NCI-H2107 treated with DMSO at 0.1 percent for 48 hours (cell line): ENCODE measurements at regions not wholly inside any gene's neighbourhood (a gene's known extent, or its start where the extent isn't known, plus 50 kb on each side); places are given as distances from the start of the nearest gene placed in this dataset.
"Not testable (repeated sequence)": the region's sequence is repeated elsewhere in the genome, so short reads cannot be mapped to it uniquely, and the experiment has no call there.

Source experiments
- DNase-seq: peaks from one replicate; lab custom pipeline; 2025; ENCODE audit not compliant: unreplicated experiment; lab: John Stamatoyannopoulos, UW

DNA sequence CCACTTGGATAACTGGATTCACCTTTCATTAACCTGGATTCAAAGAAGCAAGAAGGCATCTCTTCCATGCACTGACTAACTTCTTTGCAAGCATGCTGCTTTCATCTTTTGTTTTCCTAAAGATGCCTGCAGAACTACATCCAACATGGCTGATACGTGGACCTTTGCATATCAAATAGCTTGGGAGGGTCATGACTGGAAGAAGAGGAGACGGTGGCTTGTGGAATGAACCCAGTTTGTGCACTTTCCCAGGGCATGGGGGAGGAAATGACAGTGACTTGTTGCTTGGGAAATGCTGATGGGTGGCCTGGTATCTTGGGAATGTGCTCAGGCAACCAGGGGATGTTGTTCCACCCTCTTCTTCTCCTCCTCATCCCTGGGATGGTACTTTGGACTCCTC, 133.4 kb downstream of the TRIM43 start:
- DNase-seq = not testable (repeated sequence)

DNA sequence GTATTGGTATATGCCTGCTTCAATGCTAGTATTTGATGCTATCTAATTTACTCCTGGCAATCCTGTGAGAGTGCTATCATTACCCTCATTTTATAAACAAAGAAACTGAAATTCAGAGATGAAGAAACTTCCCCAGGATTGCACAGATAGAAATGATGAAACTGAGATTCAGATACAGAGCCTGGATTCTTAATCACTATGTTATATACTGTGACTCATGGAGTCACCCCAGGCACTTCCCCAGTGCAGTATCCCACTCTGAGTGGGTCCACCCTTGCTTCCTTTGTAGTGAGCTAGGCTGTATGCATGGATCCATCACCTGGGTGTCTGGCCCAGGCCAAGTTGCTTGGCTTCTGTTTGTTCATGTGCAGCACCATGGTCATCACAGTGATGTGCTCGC, 133.9 kb downstream of the TRIM43 start:
- not testable (repeated sequence) for DNase-seq

DNA sequence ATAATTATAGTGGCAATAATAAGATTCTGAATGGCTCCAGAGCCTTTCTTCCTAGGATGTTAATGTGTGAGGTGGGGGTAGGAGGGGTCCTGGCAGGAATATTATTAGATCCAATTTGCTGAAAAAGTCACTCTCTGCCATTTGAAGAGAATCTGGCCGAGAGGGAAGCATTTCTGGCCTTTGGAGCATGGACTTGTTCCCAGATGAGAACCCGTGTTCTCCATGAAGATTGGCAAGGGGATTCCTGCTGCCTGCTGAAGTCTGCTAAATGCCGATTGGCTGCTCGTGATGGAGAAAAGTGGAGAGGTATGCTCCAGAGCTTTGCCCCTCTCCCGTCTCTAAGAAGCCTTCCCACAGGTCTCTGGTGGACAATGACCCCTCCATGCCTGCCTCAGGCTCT, 135.6 kb downstream of the TRIM43 start:
- DNase-seq = not testable (repeated sequence)

DNA sequence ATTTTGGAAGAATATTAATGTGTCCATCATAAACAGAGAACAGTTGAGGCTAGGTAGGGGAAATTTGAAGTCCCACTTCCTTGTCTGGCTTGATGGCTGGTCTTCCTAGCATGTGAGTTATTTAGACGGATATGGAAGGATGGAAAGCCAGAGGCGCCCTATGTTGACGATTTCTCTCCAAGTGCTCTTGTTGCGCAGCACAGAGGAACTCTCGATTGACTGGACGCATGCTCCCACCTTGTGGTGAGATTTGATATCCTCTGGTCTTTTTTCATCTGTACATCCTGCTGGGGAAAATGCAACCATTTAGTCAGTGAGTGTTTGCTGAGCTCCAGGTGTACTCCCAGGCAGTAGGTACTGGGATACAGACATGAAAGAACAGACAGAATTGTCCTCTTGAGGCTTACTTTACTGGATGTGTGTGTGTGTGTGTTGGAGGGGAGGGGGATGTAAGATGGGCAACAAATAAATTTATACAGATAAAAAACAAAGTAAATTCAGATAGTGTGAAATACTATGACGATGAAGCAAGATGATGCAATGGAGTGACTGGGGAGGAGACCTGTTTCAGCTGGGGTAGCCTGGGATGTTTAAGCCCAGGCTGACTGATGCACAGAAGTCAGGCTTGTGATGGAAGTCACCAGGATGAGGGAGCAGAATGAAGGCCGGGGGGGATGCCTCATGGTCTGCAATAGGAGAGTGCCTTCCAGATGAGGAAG, 137.2 kb downstream of the TRIM43 start:
- peak; percentile 94 for DNase-seq

DNA sequence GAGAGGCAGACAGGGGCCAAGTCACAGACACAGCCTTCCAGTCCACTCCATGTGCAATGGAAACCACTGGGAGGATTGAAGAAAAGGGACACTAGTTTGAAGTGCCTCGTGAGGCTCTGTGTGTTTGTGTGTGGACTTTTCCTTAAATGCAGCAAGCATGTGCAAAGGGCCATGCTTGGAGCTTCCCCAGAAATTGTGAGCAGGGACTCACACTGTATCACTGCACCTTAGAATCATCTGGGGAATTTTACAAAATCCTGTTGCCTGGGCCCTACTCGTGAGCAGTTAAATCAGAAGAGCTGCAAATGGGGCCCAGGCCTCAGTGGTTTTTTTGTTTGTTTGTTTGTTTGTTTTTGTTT, 137.8 kb downstream of the TRIM43 start:
- no peak for DNase-seq

DNA sequence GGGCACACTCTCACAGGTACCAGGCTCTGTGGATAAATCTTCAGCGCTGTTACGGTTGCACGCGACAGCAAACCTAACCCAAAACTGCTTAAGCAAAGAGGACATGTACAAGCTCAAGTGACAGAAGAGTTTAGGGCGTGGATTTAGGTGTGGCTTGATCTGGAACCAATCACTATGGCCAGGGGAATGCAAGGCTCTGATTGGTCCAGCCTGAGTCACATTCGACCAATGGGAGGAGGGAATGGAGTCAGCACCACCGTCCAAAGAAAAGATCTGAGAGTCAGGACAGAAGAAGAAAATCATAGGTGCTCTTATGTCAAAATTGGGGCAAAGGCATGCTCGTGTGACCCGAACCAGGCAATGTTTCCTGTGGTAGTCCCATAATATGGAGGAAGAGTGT, 139.0 kb downstream of the TRIM43 start:
- DNase-seq = no peak

DNA sequence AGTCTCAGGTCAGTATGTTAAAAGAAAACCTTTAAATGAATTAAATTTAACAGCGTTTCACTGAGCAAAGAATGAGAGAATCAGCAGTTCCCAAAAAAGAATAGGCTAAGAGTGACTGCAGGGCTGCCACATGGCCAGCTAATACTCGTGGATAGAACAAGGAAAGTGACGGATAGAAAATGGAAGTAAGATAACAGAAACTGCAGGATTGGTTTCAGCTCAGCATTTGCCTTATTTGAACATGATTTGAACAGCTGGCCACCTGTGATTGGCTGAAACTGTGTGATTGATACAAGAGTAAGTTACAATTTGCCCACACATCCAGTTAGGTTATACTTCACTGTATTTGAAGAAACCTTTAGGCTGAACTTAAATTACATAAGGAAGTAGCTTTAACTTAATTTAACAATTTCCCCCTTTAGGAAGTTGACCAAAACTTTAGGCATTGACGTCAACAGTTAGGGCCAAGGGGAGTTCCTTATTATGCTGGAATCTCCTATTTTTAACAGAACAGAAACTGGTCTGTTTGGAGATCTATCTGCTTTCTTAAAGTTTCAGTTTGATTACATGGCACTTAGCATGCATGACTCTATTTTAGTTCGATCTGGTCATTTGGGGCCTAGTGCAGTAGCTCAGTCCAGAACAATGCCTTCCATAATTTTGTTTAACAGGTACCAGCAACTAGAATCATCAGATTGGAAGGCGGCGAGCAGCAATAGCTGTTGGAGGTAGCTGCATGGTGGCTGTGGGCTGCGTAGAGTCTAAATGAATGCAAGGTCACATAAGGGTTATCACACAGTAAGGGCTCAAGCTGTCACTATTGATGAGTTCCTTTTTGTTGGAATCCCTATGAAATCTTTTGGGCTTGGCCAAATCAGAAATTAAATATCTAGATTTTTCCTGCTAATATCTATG, 143.4 kb downstream of the TRIM43 start:
- no peak for DNase-seq

DNA sequence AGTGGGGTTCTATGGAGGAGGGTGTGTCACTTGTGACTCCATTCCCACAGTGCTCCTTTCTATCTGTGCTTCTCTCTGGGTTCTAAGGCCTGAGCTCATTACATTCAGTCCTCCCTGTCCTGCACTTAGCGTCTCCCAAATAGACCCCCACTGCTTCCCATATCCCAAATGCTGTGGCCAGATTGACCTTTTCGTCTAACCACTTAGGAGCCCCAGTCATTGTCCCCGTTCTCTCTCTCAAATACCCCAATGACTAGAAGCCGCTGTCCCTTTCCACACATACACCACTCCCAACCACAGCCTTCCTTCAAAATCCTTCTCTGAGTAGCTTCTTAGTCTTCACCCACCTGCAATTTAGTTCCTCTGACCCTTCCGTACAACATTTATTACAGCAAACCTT, 146.5 kb downstream of the TRIM43 start:
- no peak for DNase-seq

DNA sequence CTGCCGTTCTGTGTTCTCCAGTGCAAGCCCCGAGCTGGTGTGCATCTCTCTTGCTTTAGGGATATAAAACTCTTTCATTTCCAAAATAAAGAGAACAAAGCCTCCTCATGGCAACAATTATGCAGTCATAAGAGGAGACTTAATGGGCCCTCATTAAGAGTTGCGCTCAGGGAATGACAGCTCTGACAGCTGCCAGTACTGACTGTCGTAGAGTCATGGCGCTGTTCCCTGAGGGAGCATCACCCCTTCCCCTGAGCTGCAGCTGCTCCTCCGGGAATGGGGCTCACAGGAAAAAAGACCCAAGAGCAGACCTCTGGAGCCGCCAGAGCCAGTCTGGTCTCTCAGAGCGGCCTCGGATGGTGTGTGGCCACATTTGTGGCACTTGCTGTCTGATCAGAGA, 160.3 kb downstream of the TRIM43 start:
- DNase-seq = peak; percentile 35

DNA sequence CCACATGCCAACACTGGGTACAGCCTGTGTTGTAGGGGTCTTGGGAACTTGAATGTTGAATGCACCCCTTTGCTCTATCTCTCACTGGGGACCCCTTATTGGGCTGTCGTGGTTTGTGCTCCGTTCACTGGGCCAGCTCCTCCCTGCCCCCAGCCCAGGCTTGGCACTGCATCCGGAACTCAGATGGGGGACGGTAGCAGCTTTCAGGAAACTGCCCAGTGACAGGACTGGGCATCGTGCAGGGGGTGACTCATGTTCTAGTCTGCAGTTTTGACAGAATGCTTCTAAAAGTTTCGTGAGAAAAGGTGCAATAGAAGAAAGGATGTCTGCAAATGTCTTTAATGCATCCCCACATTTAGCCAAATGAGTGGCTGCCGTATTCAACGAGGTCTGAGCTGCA, 162.0 kb downstream of the TRIM43 start:
- not testable (repeated sequence) for DNase-seq

DNA sequence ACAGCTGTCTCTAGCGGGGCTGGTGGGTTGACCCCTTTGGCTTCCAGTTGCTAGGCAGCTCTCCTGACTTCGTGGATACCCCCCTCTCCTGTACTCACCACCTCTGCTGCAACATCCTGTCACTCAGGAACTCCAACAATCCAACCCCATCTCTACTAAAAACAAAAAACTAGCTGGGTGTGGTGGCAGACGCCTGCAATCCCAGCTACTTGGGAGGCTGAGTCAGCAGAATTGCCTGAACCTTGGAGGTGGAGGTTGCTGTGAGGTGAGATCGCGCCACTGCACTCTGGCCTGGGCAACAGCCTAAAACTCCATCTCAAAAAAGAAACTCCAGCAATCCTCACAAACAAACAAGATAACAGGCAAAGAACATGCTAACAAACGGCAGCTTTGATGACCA, 162.4 kb downstream of the TRIM43 start:
- DNase-seq = not testable (repeated sequence)

DNA sequence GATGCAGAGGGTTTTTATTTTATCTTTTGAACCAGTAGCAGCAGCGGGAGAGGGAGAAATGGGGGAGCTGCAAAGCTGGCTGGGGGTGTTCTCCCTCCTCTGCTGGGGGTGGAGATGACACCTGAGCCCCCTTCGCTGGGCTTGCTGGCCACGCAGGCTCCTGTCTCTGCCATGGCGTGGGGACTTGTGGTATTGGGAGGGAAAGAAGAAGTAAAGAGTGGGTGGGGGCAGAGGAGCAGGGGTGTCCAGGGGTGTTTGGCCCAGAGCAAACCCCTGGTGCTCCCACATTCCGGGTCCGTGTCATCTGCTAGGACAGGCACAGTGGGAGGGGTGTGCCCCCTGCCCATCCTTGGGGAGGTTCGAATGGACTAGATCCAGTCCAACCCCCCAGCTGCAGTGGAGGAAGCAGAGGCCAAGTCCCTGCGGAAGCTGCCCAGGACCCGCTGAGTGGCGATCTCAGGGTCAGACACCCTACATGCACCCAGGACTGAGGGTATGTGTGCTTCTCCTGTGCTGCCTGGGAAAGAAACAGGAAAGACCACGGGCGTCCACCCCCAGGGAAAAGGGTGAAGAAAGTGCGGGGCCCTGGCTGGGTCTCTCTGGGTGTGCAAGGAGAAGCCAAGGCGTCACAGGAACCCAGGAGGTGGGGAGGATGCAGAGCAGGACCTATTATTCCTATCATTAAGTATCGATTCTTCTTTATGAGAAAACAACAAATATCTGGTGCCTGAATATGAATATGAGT, 163.2 kb downstream of the TRIM43 start:
- DNase-seq = not testable (repeated sequence)

DNA sequence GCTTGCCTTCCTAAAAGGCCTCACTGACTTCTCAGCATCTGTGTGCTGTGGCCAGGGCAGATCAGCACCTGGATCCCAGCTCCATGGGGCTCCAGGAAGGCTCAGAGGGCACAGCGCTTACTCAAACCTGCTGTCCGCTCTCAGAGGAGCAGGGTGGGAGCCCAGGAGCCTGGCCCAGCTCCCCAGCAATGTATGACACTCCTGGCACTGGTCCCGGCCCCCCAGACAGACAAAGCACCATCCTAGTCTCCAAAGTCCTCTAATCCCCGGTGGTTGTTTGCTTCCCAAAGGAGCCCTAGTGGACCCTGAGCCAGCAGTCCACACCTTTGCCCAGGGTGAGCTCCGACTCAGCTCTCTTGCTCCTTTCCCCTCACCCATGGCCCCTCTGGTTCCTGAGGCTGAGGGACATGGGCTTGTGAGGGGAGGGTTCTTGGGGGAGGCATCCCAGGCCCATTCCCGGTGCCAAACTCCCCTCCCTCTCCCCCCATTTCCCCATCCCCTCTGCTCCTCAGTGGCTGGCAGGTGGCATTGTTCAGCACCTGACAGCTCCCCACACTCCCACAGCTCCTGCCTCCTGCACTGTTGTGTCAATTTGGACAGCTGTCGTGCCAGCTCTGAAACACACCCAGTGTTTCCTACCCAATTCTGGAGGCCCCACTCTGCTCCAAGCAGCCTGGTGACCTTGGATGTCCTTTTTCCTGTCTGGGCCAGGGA, 164.3 kb downstream of the TRIM43 start:
- peak; percentile 56 for DNase-seq

DNA sequence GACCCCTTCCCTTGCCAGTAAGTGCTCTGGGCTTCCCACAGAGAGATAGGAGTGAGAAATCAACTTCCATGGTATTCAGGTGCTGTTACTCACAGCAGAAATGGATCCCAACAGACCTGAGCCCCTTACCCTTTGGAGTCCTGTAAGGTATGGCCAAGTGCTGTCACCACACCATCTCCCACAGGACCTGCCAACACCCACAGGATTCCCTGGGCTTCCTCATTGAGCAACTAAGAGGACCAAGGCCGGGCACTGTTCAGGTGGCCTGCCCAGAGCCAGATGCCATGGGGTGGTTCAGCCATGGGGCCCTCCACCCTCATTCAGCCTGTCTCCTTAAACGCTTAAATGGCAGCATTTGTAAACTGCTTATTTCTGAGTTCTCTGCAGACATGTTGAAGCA, 166.2 kb downstream of the TRIM43 start:
- DNase-seq = no peak

DNA sequence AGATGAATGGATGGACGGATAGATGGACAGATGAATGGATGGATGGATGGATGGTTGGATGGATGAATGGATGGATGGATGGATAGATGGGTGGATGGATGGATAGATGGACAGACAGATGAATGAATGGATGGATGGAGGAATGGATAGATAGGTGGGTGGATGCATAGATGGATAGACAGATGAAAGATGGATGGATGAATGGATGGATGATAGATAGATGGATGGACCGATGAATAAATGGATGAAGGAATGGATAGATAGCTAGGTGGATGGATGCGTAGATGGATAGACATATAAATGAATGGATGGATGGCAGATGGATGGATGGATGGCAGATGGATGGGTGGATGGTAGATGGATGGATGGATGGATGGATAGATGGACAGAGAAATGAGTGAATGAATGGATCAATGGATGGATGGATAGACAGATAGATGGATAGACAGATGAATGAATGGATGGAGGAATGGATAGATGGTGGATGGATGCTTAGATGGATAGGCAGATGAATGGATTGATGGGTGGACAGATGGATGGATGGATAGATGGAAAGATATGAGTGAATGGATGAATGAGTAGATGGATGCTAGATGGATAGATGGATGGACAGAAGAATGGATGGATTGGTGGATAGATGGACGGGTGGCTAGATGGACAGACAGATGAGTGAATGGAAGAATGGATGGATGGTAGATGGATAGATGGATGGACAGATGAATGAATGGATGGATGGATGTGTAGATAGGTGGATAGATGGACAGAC, 167.9 kb downstream of the TRIM43 start:
- DNase-seq = no peak

DNA sequence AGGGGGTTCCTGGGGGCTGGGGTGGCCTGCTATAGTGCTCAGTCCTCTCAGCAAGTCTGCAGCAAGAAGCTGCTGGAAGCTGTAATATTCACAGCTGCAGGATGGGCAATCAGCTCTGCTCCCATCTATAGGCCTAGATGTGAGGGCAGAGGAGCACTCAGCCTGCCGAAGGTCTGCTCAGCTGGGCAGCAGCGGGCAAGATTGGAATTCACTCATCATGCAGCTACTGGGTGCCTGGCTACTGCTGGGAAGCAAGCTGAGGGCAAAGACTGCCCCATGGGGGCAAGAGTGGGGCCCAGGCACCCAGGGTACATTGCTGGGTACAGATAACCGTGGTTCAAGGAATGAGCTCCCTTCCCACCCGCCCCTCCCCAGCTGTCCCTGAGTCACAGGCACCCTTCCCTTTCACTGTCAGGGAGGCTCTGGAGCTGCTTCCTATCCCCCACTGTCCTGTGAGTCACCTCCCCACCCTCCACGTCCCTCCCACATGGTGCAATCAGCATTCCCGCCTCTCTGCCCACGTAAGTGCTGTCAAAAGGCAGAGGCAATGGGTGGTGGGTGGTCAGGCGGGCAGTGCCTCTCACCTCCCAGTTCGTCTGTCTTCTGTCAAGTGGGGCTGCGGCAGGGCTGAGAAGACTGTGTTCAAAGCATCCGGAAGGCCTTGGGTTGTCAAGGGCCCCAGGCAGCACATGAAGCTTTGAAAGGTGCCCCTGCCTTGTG, 169.2 kb downstream of the TRIM43 start:
- DNase-seq = no peak

DNA sequence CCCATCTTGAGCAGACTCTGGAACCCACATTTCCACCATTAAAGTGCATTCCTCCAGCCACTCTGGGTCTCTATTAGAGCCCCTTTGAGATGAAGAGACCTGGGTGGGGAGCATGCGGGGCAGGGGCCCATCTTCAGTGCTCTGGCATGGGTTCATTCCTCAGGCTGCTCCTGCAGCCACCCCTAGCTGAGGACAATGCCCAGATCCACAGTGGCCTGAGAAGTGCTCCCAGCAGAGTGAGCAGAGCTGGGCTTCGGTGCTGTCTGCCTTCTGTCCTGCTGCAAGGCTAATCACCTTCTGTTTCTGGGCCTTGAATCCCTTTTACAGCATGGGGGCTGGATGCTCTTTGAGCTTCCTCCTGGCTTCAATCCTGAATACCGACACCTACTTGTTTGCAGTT, 169.8 kb downstream of the TRIM43 start:
- DNase-seq = no peak

DNA sequence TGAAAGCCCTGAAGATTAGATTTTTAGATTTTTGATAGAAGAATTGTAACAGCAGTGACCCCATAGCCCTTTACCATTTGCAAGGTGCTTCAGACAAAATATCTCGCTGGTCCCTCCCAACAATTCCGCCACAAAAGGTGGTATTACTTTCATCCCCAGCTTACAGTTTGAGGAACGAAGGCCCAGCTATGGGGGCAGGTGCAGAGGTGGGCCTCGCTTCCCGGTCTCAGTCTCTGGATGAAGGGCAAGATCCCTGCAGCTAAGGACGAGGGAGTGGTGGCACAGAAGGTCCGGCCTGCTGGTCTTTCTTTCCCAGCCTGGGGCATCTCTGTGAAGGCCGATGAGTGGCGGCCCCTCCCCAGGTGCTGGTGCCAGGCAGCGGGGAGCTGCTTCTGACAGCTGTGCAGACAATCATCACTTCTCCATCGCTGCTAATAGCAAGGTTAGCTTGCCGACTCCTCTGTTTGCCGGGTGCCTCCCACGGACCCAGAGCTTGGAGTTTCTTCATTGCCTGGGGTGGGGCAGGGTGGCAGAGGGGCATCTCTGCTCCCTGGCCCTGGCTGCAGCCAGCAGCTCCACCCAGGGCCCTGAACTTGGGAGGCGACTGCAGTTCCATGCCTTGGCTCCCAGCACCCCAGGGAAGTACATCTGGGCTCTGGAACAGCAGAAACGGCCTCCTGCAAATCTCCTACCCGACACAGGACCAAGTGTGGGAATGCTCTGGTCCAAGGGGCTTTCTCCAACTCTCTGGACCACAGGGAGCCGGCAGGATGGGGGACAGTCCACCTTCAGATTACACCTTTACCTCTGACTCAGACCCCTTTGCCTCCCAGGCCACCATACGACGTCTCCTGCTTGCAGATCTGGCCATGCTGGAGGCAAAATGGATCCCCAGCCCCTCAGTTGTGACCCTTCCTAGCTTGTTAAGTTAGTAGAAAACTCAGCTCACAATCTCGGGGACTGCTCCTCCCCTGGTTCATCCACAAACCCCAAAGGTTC, 170.5 kb downstream of the TRIM43 start:
- not testable (repeated sequence) for DNase-seq
